H9 (cell line): ENCODE measurements at regions not wholly inside any gene's neighbourhood (a gene's known extent, or its start where the extent isn't known, plus 50 kb on each side); places are given as distances from the start of the nearest gene placed in this dataset.

ENCODE experiments used
- DNase-seq: peaks from one replicate; pipeline ENCODE4 v3.0.0-alpha.2; 2017
- H2AFZ ChIP-seq: one replicate; pipeline ENCODE4 v1.6.1; 2013; ENCODE audit warnings: mild to moderate bottlenecking, low read length, control low read depth, moderate library complexity
- H2AK5ac ChIP-seq: 2 replicates; pipeline ENCODE4 v1.6.1; 2013; ENCODE audit warnings: low read length, control low read depth, mixed read lengths; ENCODE audit not compliant: insufficient read length
- H2BK120ac ChIP-seq: one replicate; pipeline ENCODE4 v1.6.1; 2013; ENCODE audit warnings: low read depth, mild to moderate bottlenecking, low read length, control low read depth, inconsistent platforms; ENCODE audit not compliant: poor library complexity, severe bottlenecking
- H2BK12ac ChIP-seq: 2 replicates; pipeline ENCODE4 v1.6.1; 2013; ENCODE audit warnings: low read length, control low read depth, mixed read lengths, low read depth; ENCODE audit not compliant: insufficient read length
- H2BK15ac ChIP-seq: 2 replicates; pipeline ENCODE4 v1.6.1; 2013; ENCODE audit warnings: low read depth, low read length, control low read depth
- H2BK20ac ChIP-seq: one replicate; pipeline ENCODE4 v1.6.1; 2013; ENCODE audit warnings: low read depth, mild to moderate bottlenecking, low read length, control low read depth, inconsistent platforms; ENCODE audit not compliant: poor library complexity, severe bottlenecking
- H2BK5ac ChIP-seq: 2 replicates; pipeline ENCODE4 v1.6.1; 2013; ENCODE audit warnings: low read length, control low read depth, mixed read lengths; ENCODE audit not compliant: insufficient read length
- H3K14ac ChIP-seq: 2 replicates; pipeline ENCODE4 v1.6.1; 2013; ENCODE audit warnings: low read length, control low read depth; ENCODE audit not compliant: insufficient read depth
- H3K18ac ChIP-seq: 2 replicates; pipeline ENCODE4 v1.6.1; 2013; ENCODE audit warnings: low read depth, mild to moderate bottlenecking, mixed read lengths, low read length, control low read depth; ENCODE audit not compliant: insufficient read length
- H3K23ac ChIP-seq: 2 replicates; pipeline ENCODE4 v1.6.1; 2013; ENCODE audit warnings: low read length, control low read depth, mixed read lengths, low read depth; ENCODE audit not compliant: insufficient read length
- H3K23me2 ChIP-seq: 2 replicates; pipeline ENCODE4 v1.6.1; 2013; ENCODE audit warnings: low read depth, mild to moderate bottlenecking, mixed read lengths, low read length, control low read depth; ENCODE audit not compliant: insufficient read length, poor library complexity, severe bottlenecking
- H3K27ac ChIP-seq: 2 replicates; pipeline ENCODE4 v1.5.1; 2013; ENCODE audit warnings: low read length, control low read depth, mixed read lengths, low read depth; ENCODE audit not compliant: insufficient read length
- H3K27me3 ChIP-seq: 2 replicates; pipeline ENCODE4 v1.6.1; 2013; ENCODE audit warnings: low read length, control low read depth, inconsistent platforms; ENCODE audit not compliant: insufficient read depth
- H3K4ac ChIP-seq: 2 replicates; pipeline ENCODE4 v1.6.1; 2013; ENCODE audit warnings: low read depth, mild to moderate bottlenecking, control low read depth, inconsistent platforms, low read length, moderate library complexity
- H3K4me1 ChIP-seq: 2 replicates; pipeline ENCODE4 v1.6.1; 2013; ENCODE audit warnings: low read length, control low read depth, inconsistent platforms; ENCODE audit not compliant: insufficient read depth
- H3K4me2 ChIP-seq: 2 replicates; pipeline ENCODE4 v1.6.1; 2013; ENCODE audit warnings: low read length, control low read depth, mixed read lengths; ENCODE audit not compliant: insufficient read length, insufficient read depth
- H3K56ac ChIP-seq: 2 replicates; pipeline ENCODE4 v1.6.1; 2013; ENCODE audit warnings: low read depth, mild to moderate bottlenecking, mixed read lengths, low read length, control low read depth; ENCODE audit not compliant: insufficient read length
- H3K79me1 ChIP-seq: 2 replicates; pipeline ENCODE4 v1.6.1; 2013; ENCODE audit warnings: low read depth, mild to moderate bottlenecking, moderate library complexity, low read length, control low read depth, inconsistent platforms; ENCODE audit not compliant: insufficient read depth, poor library complexity, severe bottlenecking
- H3K79me2 ChIP-seq: 2 replicates; pipeline ENCODE4 v1.6.1; 2013; ENCODE audit warnings: low read length, control low read depth, inconsistent platforms; ENCODE audit not compliant: insufficient read depth
- H3K9ac ChIP-seq: 2 replicates; pipeline ENCODE4 v1.6.1; 2013; ENCODE audit warnings: low read length, control low read depth, mixed read lengths; ENCODE audit not compliant: insufficient read length; ENCODE audit errors: extremely low read depth
- H3K9me3 ChIP-seq: one replicate; pipeline ENCODE4 v1.6.1; 2013; ENCODE audit warnings: low read depth, low read length, inconsistent platforms; ENCODE audit not compliant: control insufficient read depth
- H3T11ph ChIP-seq: one replicate; pipeline ENCODE4 v1.6.1; 2013; ENCODE audit warnings: mild to moderate bottlenecking, low read length, control low read depth, inconsistent platforms
- H4K20me1 ChIP-seq: one replicate; pipeline ENCODE4 v1.6.1; 2013; ENCODE audit not compliant: control insufficient read depth, insufficient read length, insufficient read depth
- H4K5ac ChIP-seq: 2 replicates; pipeline ENCODE4 v1.6.1; 2013; ENCODE audit warnings: low read depth, mild to moderate bottlenecking, mixed read lengths, low read length, control low read depth; ENCODE audit not compliant: insufficient read length
- H4K8ac ChIP-seq: replicated peaks from 2 replicates; pipeline ENCODE4 v1.6.1; 2013; ENCODE audit warnings: low read length, control low read depth, mixed read lengths, low read depth; ENCODE audit not compliant: insufficient read length
- H4K91ac ChIP-seq: 2 replicates; pipeline ENCODE4 v1.6.1; 2013; ENCODE audit warnings: low read depth, mild to moderate bottlenecking, moderate library complexity, mixed read lengths, low read length, control low read depth; ENCODE audit not compliant: insufficient read length
- H3K27ac Mint-ChIP-seq, 3 experiments: 2 replicates in 2 of 3; 3 replicates in 1 of 3; pipeline ENCODE4 v1.8.0; 2020 to 2021; ENCODE audit warnings: mixed read lengths in 3 of 3, mild to moderate bottlenecking in 1 of 3, moderate library complexity in 1 of 3
- H3K27me3 Mint-ChIP-seq: 2 replicates; pipeline ENCODE4 v1.8.0; 2021; ENCODE audit warnings: low read depth, mild to moderate bottlenecking, moderate library complexity, mixed read lengths
- H3K36me3 Mint-ChIP-seq, 3 experiments: 2 replicates in 2 of 3; 3 replicates in 1 of 3; pipeline ENCODE4 v1.8.0; 2020 to 2021; ENCODE audit warnings: low read depth in 3 of 3, mixed read lengths in 3 of 3; ENCODE audit not compliant: insufficient read depth in 1 of 3
- H3K4me1 Mint-ChIP-seq, 2 experiments: 2 replicates each; pipeline ENCODE4 v1.8.0; 2020; ENCODE audit warnings: mixed read lengths in 2 of 2
- H3K4me3 Mint-ChIP-seq, 2 experiments: 2 replicates in 1 of 2; 3 replicates in 1 of 2; pipeline ENCODE4 v1.8.0; 2020 to 2021; ENCODE audit warnings: mild to moderate bottlenecking in 2 of 2, mixed read lengths in 2 of 2, moderate library complexity in 1 of 2
- H3K9me3 Mint-ChIP-seq, 2 experiments: 2 replicates in 1 of 2; 3 replicates in 1 of 2; pipeline ENCODE4 v1.8.0; 2020; ENCODE audit warnings: mild to moderate bottlenecking in 2 of 2, mixed read lengths in 2 of 2, moderate library complexity in 1 of 2
- WGBS: extraction: QIAGEN DNeasy Blood & Tissue Kit; methylation state at CpG from one replicate; pipeline ENCODE4 v1.1.7; 2013; ENCODE audit warnings: missing lambda C conversion rate, low lambda C conversion rate, mixed read lengths; ENCODE audit not compliant: insufficient read length; ENCODE audit errors: extremely low coverage; 5-methylcytosine and 5-hydroxymethylcytosine counted together
- TF ChIP-seq, protein P1 (sequence below): fragments of 200-600 bp; sonication (generic); conservative IDR thresholded peaks from 3 replicates; pipeline ENCODE4 v1.8.0; 2021; ENCODE audit warnings: antibody characterized with exemption, mild to moderate bottlenecking

GRCh38 chr15:48031466-48031865 is 89.3 kb upstream of the SLC24A5 start:
- Histone ChIP-seq H3K18ac (no peak overlapping the region), H3K14ac (no peak overlapping the region), H3K79me1 (no peaks in the 10 kb centered on the region), H2BK12ac (no peak overlapping the region), H2AK5ac (no peak overlapping the region), H3K4me1 (no peaks in the 10 kb centered on the region; the same call in 1 of the 2 replicates), H4K5ac (no peak overlapping the region), H3K23ac (no peak overlapping the region), H4K8ac (no peak overlapping the region), H3K9ac (no peak overlapping the region), H3K27ac (no peak overlapping the region), H2AFZ (no peak overlapping the region), H3T11ph (no peak overlapping the region), H3K27me3 (no peaks in the 10 kb centered on the region), H4K91ac (no peak overlapping the region), H3K4me2 (no peak overlapping the region), H2BK5ac (no peak overlapping the region), H3K4ac (no peak overlapping the region), H3K79me2 (no peaks in the 10 kb centered on the region), H3K56ac (no peak overlapping the region), H2BK20ac (no peak overlapping the region), H3K9me3 (no peaks in the 10 kb centered on the region), H3K23me2 (no peaks in the 10 kb centered on the region), H4K20me1 (no peaks in the 10 kb centered on the region), H2BK15ac (no peak overlapping the region), H2BK120ac (no peak overlapping the region)
- no peak overlapping the region for H3K27ac Mint-ChIP-seq
- H3K9me3 Mint-ChIP-seq = no peaks in the 10 kb centered on the region
- H3K4me3 Mint-ChIP-seq = no peak overlapping the region
- no peaks in the 10 kb centered on the region; the same call in 1 of the 2 replicates for H3K27me3 Mint-ChIP-seq
- whole genome bisulfite sequencing = no CpG with 5 or more reads among the region's 1 CpG
- peaks cover 4 to 5% of the 10 kb centered on the region in 2 experiments; a peak in 1 of 4 replicates for H3K4me1 Mint-ChIP-seq
- TF ChIP-seq, protein P1, sequence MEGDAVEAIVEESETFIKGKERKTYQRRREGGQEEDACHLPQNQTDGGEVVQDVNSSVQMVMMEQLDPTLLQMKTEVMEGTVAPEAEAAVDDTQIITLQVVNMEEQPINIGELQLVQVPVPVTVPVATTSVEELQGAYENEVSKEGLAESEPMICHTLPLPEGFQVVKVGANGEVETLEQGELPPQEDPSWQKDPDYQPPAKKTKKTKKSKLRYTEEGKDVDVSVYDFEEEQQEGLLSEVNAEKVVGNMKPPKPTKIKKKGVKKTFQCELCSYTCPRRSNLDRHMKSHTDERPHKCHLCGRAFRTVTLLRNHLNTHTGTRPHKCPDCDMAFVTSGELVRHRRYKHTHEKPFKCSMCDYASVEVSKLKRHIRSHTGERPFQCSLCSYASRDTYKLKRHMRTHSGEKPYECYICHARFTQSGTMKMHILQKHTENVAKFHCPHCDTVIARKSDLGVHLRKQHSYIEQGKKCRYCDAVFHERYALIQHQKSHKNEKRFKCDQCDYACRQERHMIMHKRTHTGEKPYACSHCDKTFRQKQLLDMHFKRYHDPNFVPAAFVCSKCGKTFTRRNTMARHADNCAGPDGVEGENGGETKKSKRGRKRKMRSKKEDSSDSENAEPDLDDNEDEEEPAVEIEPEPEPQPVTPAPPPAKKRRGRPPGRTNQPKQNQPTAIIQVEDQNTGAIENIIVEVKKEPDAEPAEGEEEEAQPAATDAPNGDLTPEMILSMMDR = no peak
- DNase-seq = no peak
- no peaks in the 10 kb centered on the region for H3K36me3 Mint-ChIP-seq
